D721Med (cell line): ENCODE measurements at regions not wholly inside any gene's neighbourhood (a gene's known extent, or its start where the extent isn't known, plus 50 kb on each side); places are given as distances from the start of the nearest gene placed in this dataset.

ENCODE experiments used
- DNase-seq: peaks from one replicate; pipeline ENCODE4 v3.0.0; 2011; ENCODE audit warnings: low spot score; ENCODE audit not compliant: insufficient read length
- FAIRE-seq: peaks from 2 replicates; lab custom pipeline; 2011; peaks lifted over from hg19 to GRCh38; lab: Jason Lieb, UNC
- CTCF ChIP-seq: IDR thresholded peaks from 2 replicates; pipeline ENCODE4 v1.5.1; 2012; ENCODE audit warnings: mild to moderate bottlenecking, control low read depth; ENCODE audit not compliant: insufficient read depth; ENCODE audit errors: missing control alignments

DNA sequence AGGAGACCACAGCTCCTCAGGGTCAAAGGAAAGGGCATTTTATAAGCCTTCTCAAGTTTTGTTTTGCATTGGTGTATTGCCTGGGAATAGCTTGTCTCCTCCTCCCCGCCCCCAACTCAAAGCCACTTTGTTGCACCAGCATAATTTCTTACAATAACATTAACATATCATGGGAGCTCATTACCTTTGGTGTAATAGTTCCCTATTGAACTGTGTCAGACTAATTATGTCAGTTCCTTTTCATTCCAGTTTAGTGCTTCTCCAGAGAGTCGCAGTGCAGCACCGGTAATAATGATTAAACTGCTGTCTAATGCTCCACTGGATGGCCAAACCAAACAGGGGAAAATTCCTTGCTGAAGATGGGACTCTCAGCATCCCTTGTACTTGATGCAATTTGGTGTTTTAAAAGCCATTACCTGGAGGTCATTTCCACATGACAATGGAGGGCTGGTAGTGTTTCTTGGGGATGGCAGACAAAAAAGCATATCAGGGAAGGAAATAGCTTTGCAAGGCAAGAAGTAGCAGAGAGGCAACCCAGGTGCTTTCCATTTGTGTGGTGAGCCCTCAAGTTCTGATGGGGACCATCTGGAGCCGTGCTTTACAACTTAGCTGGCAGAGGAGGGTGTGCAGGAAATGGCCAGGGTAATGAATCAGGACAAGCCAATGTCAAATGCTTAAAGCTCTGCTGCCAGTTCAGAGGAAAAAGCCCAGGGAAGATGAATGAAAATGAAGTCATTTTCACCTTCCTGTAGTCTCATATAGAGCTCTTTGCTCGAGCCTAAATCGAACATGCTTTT is 91.5 kb upstream of the NLRP1 start:
- DNase-seq (no peak), FAIRE-seq (no peak)
- no peak for TF ChIP-seq CTCF

GRCh38 chr17:5677620-5678019 is 93.3 kb upstream of the NLRP1 start:
- DNase-seq (no peak), FAIRE-seq (no peak)
- TF ChIP-seq CTCF = no peak

GRCh38 chr17:5678171-5678570 is 93.9 kb upstream of the NLRP1 start:
- FAIRE-seq (no peak), DNase-seq (no peak)
- no peak for TF ChIP-seq CTCF

DNA sequence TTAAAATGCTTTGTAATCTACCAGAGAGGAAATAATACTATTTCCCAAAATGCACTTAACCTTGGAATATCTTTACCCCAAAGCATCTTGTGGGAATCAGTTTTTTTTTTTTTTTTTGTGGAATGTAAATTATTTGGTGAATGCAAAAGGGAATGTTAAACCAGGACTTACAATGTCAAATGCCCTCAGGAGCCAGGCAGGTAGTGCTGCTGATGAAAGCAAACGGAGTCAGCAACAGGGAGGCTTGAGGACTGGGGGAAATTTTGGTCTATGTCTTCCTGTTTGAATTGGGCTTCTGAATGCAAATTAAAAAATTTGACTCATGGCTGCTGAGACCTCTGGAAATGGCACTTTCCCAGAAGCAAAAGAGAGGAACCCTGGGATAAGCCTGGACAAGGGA is 96.5 kb upstream of the NLRP1 start:
- no peak for FAIRE-seq
- no peak for DNase-seq
- no peak for TF ChIP-seq CTCF

GRCh38 chr17:5683241-5683640 is 98.9 kb upstream of the NLRP1 start:
- FAIRE-seq = no peak
- TF ChIP-seq CTCF = no peak
- DNase-seq = no peak

- no peak for TF ChIP-seq CTCF
- no peak for FAIRE-seq
- no peak for DNase-seq
These were observed 101.8 kb upstream of the NLRP1 start for GRCh38 chr17:5686074-5686635.

DNA sequence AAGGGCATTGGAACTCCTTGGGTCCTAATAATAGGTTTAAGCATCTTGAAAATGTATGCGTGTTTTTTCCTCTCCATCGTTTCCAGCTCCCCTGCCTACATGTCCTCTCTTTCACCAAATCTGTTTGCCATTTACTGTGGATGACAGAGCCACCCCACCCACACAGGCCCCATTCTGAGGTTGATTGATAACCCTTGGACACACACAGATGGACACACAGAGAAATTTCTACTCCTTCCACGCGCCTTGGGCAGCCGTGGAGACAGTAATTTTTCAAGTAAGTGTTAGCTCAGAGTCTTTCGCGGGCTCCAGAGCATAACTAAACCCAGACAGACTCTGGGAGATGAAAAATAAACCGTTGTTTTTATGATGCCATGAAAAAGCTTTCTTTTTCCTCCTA is 103.3 kb upstream of the NLRP1 start:
- TF ChIP-seq CTCF = no peak
- no peak for FAIRE-seq
- DNase-seq = no peak
